ENCODE measurements at regions not wholly inside any gene's neighbourhood (a gene's known extent, or its start where the extent isn't known, plus 50 kb on each side); places are given as distances from the start of the nearest gene placed in this dataset.

DNA sequence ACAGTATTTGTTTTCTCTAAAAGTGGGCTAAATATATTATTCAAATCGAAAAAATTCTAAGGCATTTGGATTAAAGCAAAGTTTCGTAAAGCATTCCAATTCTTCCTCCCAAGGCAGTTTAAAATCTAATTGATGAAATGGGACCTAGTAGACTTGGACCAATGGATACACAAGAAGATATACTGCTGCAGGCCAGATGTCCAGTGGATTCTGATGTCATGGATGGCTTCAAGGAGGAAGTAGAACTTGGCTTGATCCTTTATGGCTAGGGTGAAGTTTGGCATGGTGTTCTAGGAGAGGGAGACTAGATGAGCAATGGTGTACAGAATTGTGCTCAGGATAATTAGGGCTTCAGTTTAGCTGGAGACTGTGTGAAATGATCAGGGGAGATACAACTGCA lies 559.5 kb upstream of the MMS22L start:
- no peak for ATAC-seq (ENCODE audit: insufficient number of reproducible peaks, low FRiP score, low read depth)

DNA sequence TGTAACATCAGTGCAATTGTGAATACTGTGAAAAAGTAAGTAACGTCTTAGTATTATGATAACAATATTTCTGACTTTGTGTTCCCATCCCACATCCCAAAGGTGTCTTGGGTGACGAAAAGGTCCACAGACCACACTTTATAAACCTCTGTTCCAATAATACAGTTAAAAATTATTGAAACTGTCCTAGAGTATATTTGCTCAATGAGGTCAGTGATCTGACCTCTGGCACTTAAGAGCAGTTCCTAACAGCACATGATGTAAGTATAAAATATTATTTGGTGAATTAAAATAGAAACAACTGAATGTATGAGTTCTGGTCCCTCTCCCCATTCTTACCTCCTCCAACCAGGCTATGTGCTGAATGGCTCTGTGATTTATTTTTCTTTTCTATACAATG lies 566.4 kb upstream of the MMS22L start:
- Histone ChIP-seq H3K36me3 (no peaks in the 10 kb centered on the region), H3K9me3 (no peaks in the 10 kb centered on the region), H3K27ac (no peak overlapping the region), H3K4me3 (no peak overlapping the region), H3K4me1 (ENCODE audit: control insufficient read depth in 1 of 2, low read depth in 2 of 2) (no peaks in the 10 kb centered on the region), H3K27me3 (replicated peaks; ENCODE audit: insufficient read depth) (no peaks in the 10 kb centered on the region)
- no peak for ATAC-seq (ENCODE audit: insufficient number of reproducible peaks, low FRiP score, low read depth)
- no peak for DNase-seq (ENCODE audit: low spot score)
- TF ChIP-seq, protein P1, sequence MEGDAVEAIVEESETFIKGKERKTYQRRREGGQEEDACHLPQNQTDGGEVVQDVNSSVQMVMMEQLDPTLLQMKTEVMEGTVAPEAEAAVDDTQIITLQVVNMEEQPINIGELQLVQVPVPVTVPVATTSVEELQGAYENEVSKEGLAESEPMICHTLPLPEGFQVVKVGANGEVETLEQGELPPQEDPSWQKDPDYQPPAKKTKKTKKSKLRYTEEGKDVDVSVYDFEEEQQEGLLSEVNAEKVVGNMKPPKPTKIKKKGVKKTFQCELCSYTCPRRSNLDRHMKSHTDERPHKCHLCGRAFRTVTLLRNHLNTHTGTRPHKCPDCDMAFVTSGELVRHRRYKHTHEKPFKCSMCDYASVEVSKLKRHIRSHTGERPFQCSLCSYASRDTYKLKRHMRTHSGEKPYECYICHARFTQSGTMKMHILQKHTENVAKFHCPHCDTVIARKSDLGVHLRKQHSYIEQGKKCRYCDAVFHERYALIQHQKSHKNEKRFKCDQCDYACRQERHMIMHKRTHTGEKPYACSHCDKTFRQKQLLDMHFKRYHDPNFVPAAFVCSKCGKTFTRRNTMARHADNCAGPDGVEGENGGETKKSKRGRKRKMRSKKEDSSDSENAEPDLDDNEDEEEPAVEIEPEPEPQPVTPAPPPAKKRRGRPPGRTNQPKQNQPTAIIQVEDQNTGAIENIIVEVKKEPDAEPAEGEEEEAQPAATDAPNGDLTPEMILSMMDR (IDR thresholded peaks at IDR 0.05), result no peak

More for the DNA sequence above, 559.5 kb upstream of the MMS22L start:
- Histone ChIP-seq H3K27me3 (replicated peaks; ENCODE audit: insufficient read depth) (no peaks in the 10 kb centered on the region), H3K27ac (no peak overlapping the region), H3K36me3 (no peaks in the 10 kb centered on the region), H3K4me3 (no peak overlapping the region), H3K9me3 (no peaks in the 10 kb centered on the region), H3K4me1 (ENCODE audit: control insufficient read depth in 1 of 2, low read depth in 2 of 2) (no peaks in the 10 kb centered on the region)
- no peak for DNase-seq (ENCODE audit: low spot score)
- TF ChIP-seq, protein P1 (IDR thresholded peaks at IDR 0.05), result no peak

DNA sequence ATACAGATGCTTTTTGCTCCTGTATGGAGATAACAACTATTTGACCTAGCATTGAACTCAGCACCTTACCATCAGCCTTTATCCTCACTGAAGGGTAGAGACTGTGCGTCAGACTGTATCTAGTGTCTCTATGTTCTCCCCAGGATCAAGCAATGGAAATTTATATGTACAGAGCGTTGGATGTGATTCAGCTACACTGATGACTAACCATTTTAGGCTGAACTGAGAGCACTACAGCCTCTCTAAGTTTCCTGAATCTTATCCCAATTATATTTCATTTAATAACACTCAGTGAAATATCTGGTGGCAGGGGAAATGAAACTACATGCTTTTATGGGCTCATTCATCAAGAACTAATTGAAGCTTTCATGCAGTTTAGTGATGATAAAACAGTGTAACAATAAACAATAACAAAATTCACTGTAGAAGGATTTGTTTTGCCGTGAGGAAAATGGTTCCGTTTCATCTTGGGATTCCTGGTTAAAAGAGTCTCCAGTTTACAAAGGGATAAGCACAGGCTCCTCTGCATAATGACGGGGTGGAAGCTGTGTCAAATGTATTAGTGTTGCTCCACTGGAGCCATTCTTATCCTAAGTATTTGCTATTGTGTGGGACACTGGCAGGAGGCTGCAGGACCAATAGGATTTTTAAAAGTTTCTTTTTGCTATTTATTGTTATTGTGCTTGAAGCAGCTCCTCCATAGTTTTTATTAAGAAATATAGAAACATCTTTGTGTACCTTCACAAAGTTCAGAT lies 567.6 kb upstream of the MMS22L start:
- no peaks in the 10 kb centered on the region for H3K27me3 ChIP-seq (replicated peaks; ENCODE audit: insufficient read depth)
- no peaks in the 10 kb centered on the region for H3K4me1 ChIP-seq (ENCODE audit: control insufficient read depth in 1 of 2, low read depth in 2 of 2)
- DNase-seq (ENCODE audit: low spot score) (no peak), ATAC-seq (ENCODE audit: insufficient number of reproducible peaks, low FRiP score, low read depth) (no peak)
- TF ChIP-seq, protein P1 (IDR thresholded peaks at IDR 0.05), result no peak
- no peak overlapping the region for H3K4me3 ChIP-seq
- no peaks in the 10 kb centered on the region for H3K9me3 ChIP-seq
- no peak overlapping the region for H3K27ac ChIP-seq
- no peaks in the 10 kb centered on the region for H3K36me3 ChIP-seq

DNA sequence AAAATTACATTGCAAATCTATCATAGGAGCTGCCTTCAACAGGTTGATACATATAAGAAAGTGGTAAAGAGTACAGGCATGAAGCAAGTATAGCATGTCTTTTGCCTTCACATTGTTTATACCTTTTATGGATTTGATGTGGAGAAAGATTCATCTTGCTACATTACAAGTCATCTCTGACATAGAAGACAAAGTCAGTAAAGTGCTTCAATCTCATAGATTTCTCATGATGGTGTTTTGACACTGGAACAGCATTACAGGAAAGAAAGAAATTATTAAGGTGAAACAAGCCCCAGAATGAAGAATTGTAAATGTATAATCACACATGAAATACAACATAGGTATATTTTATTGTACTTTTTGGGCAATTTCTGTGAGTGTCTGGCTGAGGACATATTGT lies 580.7 kb upstream of the MMS22L start:
- no peaks in the 10 kb centered on the region for H3K27me3 ChIP-seq (replicated peaks; ENCODE audit: insufficient read depth)
- no peaks in the 10 kb centered on the region for H3K36me3 ChIP-seq
- TF ChIP-seq, protein P1 (IDR thresholded peaks at IDR 0.05), result no peak
- no peak for DNase-seq (ENCODE audit: low spot score)
- H3K4me3 ChIP-seq, result no peak overlapping the region
- H3K9me3 ChIP-seq, result no peaks in the 10 kb centered on the region
- no peak for ATAC-seq (ENCODE audit: insufficient number of reproducible peaks, low FRiP score, low read depth)
- H3K4me1 ChIP-seq (ENCODE audit: control insufficient read depth in 1 of 2, low read depth in 2 of 2), result no peaks in the 10 kb centered on the region
- no peak overlapping the region for H3K27ac ChIP-seq

DNA sequence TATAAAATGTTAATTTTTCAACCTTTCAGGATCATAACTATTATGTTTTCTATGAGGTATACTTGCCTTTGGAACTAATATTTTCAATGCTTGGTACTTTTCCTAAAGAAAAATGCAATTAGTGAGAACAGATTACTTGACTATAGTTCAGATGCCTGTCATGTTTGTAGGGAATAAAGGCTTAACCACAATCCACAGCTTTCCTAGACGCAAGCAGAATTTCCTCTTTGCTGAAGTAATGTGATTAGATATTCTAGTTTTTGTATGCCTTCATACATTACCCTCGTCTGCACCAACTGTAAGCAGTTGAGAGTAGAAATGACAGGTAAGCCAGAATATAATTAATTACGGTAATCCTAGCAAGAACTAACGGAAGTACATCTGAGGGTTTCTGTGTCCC lies 581.4 kb upstream of the MMS22L start:
- TF ChIP-seq, protein P1 (IDR thresholded peaks at IDR 0.05), result no peak
- Histone ChIP-seq H3K9me3 (no peaks in the 10 kb centered on the region), H3K27ac (no peak overlapping the region), H3K27me3 (replicated peaks; ENCODE audit: insufficient read depth) (no peaks in the 10 kb centered on the region), H3K36me3 (no peaks in the 10 kb centered on the region), H3K4me3 (no peak overlapping the region), H3K4me1 (ENCODE audit: control insufficient read depth in 1 of 2, low read depth in 2 of 2) (no peaks in the 10 kb centered on the region)
- ATAC-seq (ENCODE audit: insufficient number of reproducible peaks, low FRiP score, low read depth) (no peak), DNase-seq (ENCODE audit: low spot score) (no peak)
